Stimulated activated CD8-positive, alpha-beta memory T cell treated with anti-CD3 and anti-CD28 coated beads, Interleukin-2, amount 100 ng/mL, for 1 hour (primary cell): ENCODE measurements at regions not wholly inside any gene's neighbourhood (a gene's known extent, or its start where the extent isn't known, plus 50 kb on each side); places are given as distances from the start of the nearest gene placed in this dataset.

ENCODE experiments used
- DNase-seq, 2 donors: peaks; one replicate each; pipeline ENCODE4 v3.0.0-alpha.2; 2020; ENCODE audit warnings: low read depth in 2 of 2

DNA sequence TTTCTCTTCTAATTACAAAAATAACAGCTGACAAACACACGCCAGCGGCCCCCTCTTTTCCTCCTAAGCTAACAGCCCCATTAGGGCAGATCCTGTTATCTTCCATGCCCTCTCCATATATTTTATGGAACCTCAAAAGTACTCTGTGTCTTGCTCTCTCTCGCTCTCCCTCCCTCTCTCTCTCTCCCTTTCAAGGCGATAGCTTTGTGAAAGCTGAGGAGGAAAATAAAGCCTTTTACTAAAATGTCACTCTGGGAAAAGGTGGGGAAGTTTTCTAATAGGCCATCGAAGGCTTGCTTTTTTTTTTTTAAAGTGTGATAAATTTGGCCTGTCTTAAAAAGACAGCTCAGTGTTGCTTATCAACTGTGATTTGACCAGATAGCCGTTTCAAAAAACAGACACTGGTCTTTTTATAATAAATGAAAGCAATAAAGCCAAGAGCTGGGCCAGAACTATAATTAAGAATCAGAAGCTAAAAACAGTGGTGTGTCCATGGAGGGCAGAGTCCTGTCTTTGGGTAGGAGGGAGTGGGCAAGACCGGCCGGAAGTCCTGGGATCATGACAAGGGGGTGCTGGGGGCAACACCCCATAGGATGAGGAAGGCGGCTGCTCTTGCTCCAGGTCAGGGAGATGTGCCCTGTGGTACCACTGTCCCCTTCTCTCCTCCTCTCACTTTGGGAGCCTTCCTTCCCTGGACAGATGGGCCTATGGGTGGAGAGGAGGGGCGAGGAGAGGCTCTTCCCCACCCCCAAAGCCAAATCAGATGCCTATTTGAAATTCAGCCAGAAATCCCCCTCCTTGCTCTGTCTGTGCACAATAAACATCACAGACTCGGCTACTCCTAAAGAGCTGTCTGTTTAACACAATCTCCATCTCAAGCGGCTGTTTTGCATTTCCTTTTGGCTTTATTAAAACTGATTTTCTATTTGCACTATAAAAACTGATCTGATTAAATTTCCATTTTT lies 267.2 kb downstream of the BUD13 start:
- no peak for DNase-seq

GRCh38 chr11:116504541-116505297 lies 268.1 kb downstream of the BUD13 start:
- no peak for DNase-seq

DNA sequence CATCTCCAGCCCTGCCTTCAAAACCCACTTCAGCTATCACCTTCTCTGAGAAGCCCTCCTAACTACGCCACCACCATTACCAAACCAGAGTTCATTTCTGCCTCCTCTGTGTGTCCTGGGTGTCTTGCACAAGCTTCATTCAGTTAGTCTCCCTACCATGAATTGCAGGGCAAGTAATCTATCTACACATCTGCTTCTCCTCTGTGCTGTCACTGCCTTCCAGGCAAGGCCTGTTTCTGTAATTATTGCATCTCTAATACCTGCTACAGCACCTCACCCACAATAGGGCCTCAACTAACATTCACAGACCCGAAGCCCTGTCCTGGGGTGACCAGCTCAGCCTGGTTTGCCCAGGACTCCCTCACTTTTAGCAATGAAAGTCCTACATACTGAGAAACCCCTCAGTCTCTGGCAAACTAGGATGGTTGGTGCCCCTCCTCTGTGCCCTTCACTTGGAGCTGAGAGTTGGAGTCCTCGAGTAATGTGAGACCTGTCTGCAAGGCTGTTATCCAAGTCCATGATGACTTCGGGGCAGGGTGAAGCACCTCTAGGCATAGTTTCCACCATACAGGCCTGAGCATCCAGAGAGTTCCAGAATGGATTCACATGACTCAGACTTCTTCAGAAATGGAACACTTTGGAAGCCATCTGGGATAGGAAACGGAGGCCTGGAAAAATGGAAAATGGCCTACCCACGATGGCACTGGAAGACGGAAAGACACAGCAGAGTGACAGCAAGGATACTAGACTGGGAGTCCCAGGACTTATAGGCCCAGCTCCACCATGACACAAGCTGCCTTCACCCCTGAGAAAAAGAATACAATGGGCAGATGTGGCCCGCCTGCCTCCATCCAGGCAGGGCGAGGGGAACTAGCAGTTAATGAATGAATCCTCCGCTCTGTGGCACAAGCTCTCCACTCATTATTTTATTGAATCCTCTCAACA lies 269.3 kb downstream of the BUD13 start:
- DNase-seq = no peak

GRCh38 chr11:116502641-116503061 lies 270.1 kb downstream of the BUD13 start:
- no peak for DNase-seq

DNA sequence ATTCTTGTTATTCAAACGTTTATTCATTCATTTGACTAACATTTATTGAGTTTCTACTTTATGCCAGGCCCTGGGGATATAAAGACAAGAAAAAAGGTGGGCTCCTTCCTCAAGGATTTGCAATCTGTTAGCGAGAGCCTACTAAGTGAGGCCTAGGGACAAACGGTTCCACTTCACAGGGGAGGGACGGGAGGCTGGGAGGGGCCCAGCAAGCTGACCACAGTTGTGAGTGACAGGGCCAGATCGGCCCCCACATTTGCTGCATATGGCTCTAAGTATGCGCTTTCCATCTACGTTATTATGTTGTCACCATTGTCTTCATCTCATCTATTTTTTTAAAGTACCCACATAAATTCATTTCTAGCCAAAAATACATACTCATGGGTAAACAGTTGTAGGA lies 271.1 kb downstream of the BUD13 start:
- no peak for DNase-seq

DNA sequence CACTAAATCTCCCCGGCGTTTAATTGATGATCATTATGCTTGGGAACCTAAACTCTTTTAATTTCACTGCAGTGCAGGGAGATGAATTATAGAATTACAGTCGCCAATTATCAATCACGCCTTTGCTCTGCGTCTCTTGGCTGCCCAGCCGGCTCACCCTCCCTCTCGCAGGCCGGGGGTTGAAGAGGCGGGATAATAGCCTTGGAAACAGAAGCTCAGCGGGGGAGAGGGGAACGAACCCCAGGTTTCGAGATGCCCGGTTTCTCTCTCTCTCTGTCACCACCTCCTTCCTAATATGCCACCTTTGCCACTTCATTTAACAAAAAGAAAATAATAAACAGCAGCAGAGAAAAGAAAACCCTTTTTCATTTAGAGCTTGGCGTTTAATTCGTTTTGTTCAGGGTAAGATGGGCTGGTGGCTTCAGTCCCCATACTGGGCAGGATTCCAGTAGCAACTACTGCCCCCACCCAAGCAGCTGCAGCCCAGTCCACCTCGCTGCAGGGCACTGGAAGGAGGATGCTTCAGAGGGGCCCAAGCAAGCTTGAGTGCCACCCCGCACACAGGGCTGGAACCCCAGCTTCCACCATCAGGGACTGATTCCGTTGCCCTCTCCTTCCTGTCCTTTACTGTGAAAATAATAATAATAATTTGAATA lies 271.7 kb downstream of the BUD13 start:
- DNase-seq = no peak

DNA sequence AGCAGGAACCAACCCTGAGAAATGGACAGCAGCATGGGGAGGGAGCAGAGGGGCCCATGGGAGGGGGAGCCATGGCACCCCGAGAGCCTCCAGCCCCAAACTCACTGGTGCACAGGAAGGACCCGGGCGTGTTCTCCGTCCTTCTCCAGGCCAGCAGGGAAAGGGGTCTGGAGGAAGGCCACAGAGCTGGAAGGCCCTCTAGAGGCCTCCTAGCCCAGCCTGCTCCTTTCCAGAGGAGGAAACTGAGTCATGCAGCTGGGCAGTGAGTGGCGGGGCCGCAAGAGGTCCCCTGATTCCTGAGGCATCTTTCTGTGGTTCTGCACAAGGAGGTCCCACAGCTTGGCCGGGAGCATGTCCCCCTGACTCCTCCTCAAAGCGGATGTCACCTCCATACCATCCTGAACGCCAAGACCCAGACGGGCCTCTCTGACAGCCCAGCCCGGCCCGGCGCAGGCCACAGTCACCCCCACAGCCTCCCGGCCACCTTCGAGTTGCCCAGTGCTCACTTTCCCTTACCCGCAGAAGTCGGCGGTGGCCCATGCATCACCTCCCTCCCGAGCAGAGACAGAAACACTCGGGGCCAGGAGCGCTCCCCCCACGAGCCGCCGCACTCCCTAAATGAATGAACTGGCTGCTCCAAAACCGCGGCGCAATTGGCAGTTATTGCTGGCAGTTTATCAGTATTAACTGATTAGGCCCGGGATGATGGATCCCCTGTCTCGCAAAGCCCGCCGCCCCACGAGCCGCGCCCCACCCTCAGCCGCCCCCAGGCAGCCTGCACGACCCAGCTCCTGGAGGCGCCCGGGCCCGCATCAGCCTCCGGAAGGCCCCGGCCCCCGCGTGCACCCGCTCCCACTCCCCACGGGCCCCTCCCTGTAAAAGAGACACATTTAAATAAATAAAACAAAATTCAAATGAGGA lies 272.5 kb downstream of the BUD13 start:
- no peak for DNase-seq

DNA sequence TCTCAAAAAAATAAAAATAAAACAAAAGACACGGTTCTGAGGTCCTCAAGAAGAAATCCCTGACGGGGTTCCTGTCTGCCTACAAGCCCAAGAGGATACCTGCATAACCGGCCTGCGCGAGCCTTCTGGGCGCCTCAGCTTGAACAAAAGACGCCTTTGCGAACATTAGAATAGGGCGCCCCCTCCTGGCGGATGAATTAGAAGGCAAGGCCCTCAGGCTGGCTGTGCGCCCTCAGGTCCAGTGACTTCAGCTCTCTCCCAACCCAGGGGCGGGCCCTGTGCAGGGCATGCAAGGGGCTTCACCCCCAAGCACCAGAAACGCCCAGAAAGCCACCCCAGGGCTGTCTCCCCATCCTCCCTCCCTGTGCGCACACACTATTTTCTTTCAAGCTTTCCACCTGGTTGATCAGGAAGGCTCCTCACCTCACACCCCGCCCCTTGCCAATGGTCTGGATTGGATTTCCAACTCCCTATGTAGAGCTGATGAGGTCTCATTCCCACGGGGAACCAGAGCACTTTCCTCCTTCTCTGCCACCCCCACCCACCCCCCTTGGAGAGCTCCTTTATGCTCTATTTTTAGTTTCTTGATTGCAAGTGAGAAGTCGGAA lies 273.3 kb downstream of the BUD13 start:
- no peak for DNase-seq

GRCh38 chr11:116498161-116498560 lies 274.6 kb downstream of the BUD13 start:
- no peak for DNase-seq

DNA sequence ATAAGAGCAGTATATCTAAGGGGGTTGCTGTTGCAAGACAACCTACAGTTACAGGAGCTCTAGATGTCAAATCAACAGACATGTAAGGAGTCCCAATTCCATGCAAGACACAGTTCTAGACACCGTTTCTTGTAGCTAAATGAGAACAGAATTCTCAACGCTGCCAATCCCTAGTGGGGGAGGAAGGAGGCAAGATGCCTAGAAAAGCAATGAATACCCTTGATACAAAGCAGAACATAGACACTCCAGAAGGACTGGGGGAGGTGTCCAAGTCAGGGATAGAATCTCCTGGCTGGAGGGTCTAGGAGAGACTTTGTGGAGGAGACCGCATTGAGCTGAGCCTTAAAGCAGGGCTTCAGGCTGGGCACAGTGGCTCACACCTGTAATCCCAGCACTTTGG lies 280.2 kb downstream of the BUD13 start:
- no peak for DNase-seq

- no peak for DNase-seq
Observed at GRCh38 chr11:116488836-116489389, 283.9 kb downstream of the BUD13 start.

DNA sequence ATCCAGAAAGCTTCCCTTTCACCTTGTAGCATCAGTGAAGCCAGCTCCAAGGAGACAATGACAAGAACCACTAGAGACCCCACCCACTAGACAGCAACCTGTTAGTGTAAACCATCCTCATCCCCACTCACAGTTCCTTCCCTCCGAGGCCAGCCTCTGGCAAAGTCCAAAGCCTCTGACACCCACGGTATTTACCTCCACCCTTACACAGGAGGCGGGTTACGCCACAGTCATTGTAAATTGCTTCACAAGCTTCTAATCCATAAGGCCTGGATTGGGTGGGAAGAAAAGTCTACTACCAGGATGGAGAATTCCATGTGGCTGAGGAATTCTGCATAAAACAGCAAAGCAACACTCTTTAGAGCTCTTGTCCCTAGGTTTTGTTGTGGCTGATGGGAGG lies 287.4 kb downstream of the BUD13 start:
- DNase-seq = no peak

DNA sequence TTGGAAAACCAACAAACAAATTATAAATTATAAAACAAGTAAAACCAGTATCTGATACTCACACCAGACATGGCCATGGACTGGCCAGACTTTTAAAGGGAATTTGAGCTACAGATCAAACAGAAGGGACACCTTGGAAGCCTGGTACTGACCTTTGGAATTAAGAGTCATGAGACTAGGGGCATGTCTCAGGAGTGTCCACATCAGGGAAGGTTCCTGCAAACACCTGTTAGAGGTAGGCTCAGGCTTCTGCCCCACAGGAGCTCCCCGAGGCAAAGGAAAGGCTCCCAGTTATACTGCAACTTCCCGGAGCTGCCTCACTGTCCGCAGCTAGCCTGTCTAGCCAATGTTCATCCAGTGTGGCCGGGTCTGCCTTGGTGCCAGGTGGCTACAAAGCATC lies 290.1 kb downstream of the BUD13 start:
- DNase-seq = no peak

DNA sequence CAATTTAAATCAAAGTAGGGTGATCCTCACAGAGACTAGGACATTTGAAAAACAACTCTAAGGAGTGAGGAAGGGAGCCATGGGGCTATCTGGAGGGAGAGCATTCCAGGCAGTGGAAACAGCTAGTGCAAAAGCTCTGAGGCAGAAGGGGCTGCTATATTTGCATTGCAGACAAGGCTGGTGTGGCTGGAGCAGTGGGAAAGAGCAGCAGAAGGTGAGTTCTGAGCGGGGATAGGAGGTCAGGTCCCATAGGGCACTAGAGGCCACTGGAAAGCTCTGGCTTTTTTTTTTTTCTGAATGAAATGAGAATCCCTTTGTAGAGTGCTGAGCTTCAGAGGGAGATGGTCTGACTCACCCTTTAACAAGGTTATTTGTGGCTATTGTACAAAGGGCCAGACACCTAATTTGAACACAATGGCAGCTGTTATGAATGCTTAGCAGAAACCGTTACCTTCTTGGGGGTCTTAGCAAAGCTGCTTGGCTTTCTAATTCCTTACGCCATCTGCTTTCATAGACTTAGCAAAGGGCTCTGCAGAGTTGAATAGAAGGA lies 291.6 kb downstream of the BUD13 start:
- no peak for DNase-seq

- DNase-seq = no peak
Observed at GRCh38 chr11:116478669-116479668, 293.8 kb downstream of the BUD13 start.

GRCh38 chr11:116478205-116478604 lies 294.6 kb downstream of the BUD13 start:
- no peak for DNase-seq

- no peak for DNase-seq
Observed at GRCh38 chr11:116473790-116474346, 298.9 kb downstream of the BUD13 start.
